ENCODE measurements at regions not wholly inside any gene's neighbourhood (a gene's known extent, or its start where the extent isn't known, plus 50 kb on each side); places are given as distances from the start of the nearest gene placed in this dataset.

GRCh38 chr6:139472351-139473015 lies 98.0 kb upstream of the CITED2 start:
- FAIRE-seq (peak; percentile 46), DNase-seq (ENCODE audit: extremely low read depth in 1 of 4, low spot score in 3 of 4) (no peak), ATAC-seq (no peak)
- no peaks in the 10 kb centered on the region for H4K20me1 ChIP-seq (replicated peaks; ENCODE audit: control insufficient read depth, insufficient read depth, low read length)
- peak overlapping the region; percentile 99 for H2AFZ ChIP-seq (ENCODE audit: low read depth, low read length)
- ChIA-PET POLR2A (interaction anchor here (3.5 kb wide), 1 partner anchor 97 kb away, joined by 17 read pairs; the partner anchor contains the start of gene CITED2), CTCF (ENCODE audit: low intra/inter-chr PET ratio) (no interaction called here)
- TF ChIP-seq ARNT (IDR thresholded peaks at IDR 0.05) (0 out of 4 replicates have a peak, but pooled peaks of 1 of the 2 experiments have one; percentile 59), ZNF436 (CRISPR knock-in tag; IDR thresholded peaks at IDR 0.05) (no peak)
- intact Hi-C loops (cut with micrococcal nuclease): no loop called here
- H3K4me2 ChIP-seq (ENCODE audit: insufficient read depth, low read length): peak overlapping the region; percentile 21; the same call in 1 of the 2 replicates
- no peak overlapping the region; the same call in 2 of the 3 replicates for H3K27ac ChIP-seq (ENCODE audit: extremely low read depth, low read depth, low read length)
- H3K79me2 ChIP-seq (ENCODE audit: control insufficient read depth, insufficient read depth, low read length): no peaks in the 10 kb centered on the region
- H3K4me3 ChIP-seq: no peak overlapping the region
- in situ Hi-C loops (cut with MboI): no loop called here
- H3K4me1 ChIP-seq (replicated peaks in 1 of 2; ENCODE audit: control insufficient read depth in 2 of 2, insufficient read depth in 2 of 2, low read length in 2 of 2): peaks cover 14 to 38% of the 10 kb centered on the region in 2 experiments
- BruUV-seq (replicated peaks): no TSS peak
- H3K9me1 ChIP-seq (ENCODE audit: control insufficient read depth, insufficient read depth, low read length): no peaks in the 10 kb centered on the region
- H3K9ac ChIP-seq (ENCODE audit: insufficient read depth in 1 of 2, low read depth in 2 of 2, low read length in 2 of 2): no peak overlapping the region
- no peaks in the 10 kb centered on the region for H3K36me3 ChIP-seq (ENCODE audit: control insufficient read depth, insufficient read depth, low read length)
- no peaks in the 10 kb centered on the region for H3K27me3 ChIP-seq (ENCODE audit: control insufficient read depth in 2 of 2, insufficient read depth in 2 of 2, low read length in 2 of 2)
- H3K9me3 ChIP-seq (replicated peaks; ENCODE audit: control insufficient read depth, insufficient read depth, low read depth, low read length): no peaks in the 10 kb centered on the region
- WGBS (ENCODE audit: insufficient coverage, low coverage, missing lambda C conversion rate): 84% methylated on average over 12 of the region's 12 CpGs

- no peaks in the 10 kb centered on the region for H3K36me3 ChIP-seq (ENCODE audit: control insufficient read depth, insufficient read depth, low read length)
- 89% methylated on average over 8 of the region's 8 CpGs for WGBS (ENCODE audit: insufficient coverage, low coverage, missing lambda C conversion rate)
- H3K9ac ChIP-seq (ENCODE audit: insufficient read depth in 1 of 2, low read depth in 2 of 2, low read length in 2 of 2): no peak overlapping the region
- no peaks in the 10 kb centered on the region for H4K20me1 ChIP-seq (replicated peaks; ENCODE audit: control insufficient read depth, insufficient read depth, low read length)
- no peaks in the 10 kb centered on the region for H3K27me3 ChIP-seq (ENCODE audit: control insufficient read depth in 2 of 2, insufficient read depth in 2 of 2, low read length in 2 of 2)
- no peaks in the 10 kb centered on the region for H3K9me1 ChIP-seq (ENCODE audit: control insufficient read depth, insufficient read depth, low read length)
- no peak overlapping the region for H2AFZ ChIP-seq (ENCODE audit: low read depth, low read length)
- H3K4me1 ChIP-seq (replicated peaks in 1 of 2; ENCODE audit: control insufficient read depth in 2 of 2, insufficient read depth in 2 of 2, low read length in 2 of 2): peaks cover 14 to 38% of the 10 kb centered on the region in 2 experiments
- FAIRE-seq (no peak), DNase-seq (ENCODE audit: extremely low read depth in 1 of 4, low spot score in 3 of 4) (no peak), ATAC-seq (no peak)
- TF ChIP-seq SNIP1 (IDR thresholded peaks at IDR 0.05; ENCODE audit: low read depth): no peak
- TF ChIP-seq CEBPG (CRISPR knock-in tag; IDR thresholded peaks at IDR 0.05): no peak
- TF ChIP-seq CEBPG (tag; conservative IDR thresholded peaks at IDR 0.05 in 1 of 2, IDR thresholded peaks at IDR 0.05 in 1 of 2): 0 out of 4 replicates have a peak, but pooled peaks of 1 of the 2 experiments have one; percentile 5
- no peaks in the 10 kb centered on the region for H3K79me2 ChIP-seq (ENCODE audit: control insufficient read depth, insufficient read depth, low read length)
- POLR2A ChIA-PET: no interaction called here
- in situ Hi-C loops (cut with MboI) (no loop called here), intact Hi-C loops (cut with micrococcal nuclease) (no loop called here)
- no peak overlapping the region for H3K4me3 ChIP-seq
- H3K4me2 ChIP-seq (ENCODE audit: insufficient read depth, low read length): no peak overlapping the region
- no peaks in the 10 kb centered on the region for H3K9me3 ChIP-seq (replicated peaks; ENCODE audit: control insufficient read depth, insufficient read depth, low read depth, low read length)
- no TSS peak for BruUV-seq (replicated peaks)
- CTCF ChIA-PET (ENCODE audit: low intra/inter-chr PET ratio): no interaction called here
- no peak overlapping the region for H3K27ac ChIP-seq (ENCODE audit: extremely low read depth, low read depth, low read length)
Measured at GRCh38 chr6:139470997-139471396, 96.5 kb upstream of the CITED2 start.

All from K562 (cell line).